WTC11 (cell line): ENCODE measurements at regions not wholly inside any gene's neighbourhood (a gene's known extent, or its start where the extent isn't known, plus 50 kb on each side); places are given as distances from the start of the nearest gene placed in this dataset.

Experiments used
- ATAC-seq: fragments of 200-7000 bp; cut with Tn5 transposase; 2 replicates; pipeline ENCODE4 v1.10.0; 2021; ENCODE audit warnings: mild to moderate bottlenecking, moderate library complexity
- CTCF ChIA-PET: fragments of 300-600 bp; sonication (Branson Sonifier 250); formaldehyde crosslinking; loops from one replicate; lab custom pipeline; 2021; ENCODE audit warnings: antibody characterized with exemption; lab: Charles Lee
- POLR2A ChIA-PET: fragments of 350-600 bp; sonication (Branson Sonifier 250); formaldehyde crosslinking; loops from one replicate; lab custom pipeline; 2021; ENCODE audit warnings: antibody characterized with exemption; lab: Charles Lee
- DNase-seq: peaks from one replicate; pipeline ENCODE4 v3.0.0; 2021; ENCODE audit warnings: low spot score
- H3K27ac Mint-ChIP-seq: 2 replicates; pipeline ENCODE4 v1.8.0; 2021; ENCODE audit warnings: mixed read lengths
- H3K27me3 Mint-ChIP-seq: 2 replicates; pipeline ENCODE4 v1.8.0; 2021; ENCODE audit warnings: low read depth, mild to moderate bottlenecking, moderate library complexity, mixed read lengths
- H3K36me3 Mint-ChIP-seq: 2 replicates; pipeline ENCODE4 v1.8.0; 2021; ENCODE audit warnings: mixed read lengths
- H3K4me1 Mint-ChIP-seq: 2 replicates; pipeline ENCODE4 v1.8.0; 2022; ENCODE audit warnings: mixed read lengths
- H3K4me3 Mint-ChIP-seq: 2 replicates; pipeline ENCODE4 v1.8.0; 2021; ENCODE audit warnings: mild to moderate bottlenecking, moderate library complexity, mixed read lengths
- H3K9me3 Mint-ChIP-seq: 2 replicates; pipeline ENCODE4 v1.8.0; 2021; ENCODE audit warnings: mixed read lengths
- ESRRA ChIP-seq: sonication (generic); formaldehyde crosslinking; IDR thresholded peaks from 2 replicates; pipeline ENCODE4 v1.8.1; 2022; ENCODE audit warnings: mild to moderate bottlenecking, missing genetic modification reagents, borderline replicate concordance
- FOXJ3 ChIP-seq: sonication (generic); formaldehyde crosslinking; IDR thresholded peaks from 2 replicates; pipeline ENCODE4 v1.9.0; 2021; ENCODE audit warnings: missing genetic modification reagents, mild to moderate bottlenecking, borderline replicate concordance
- FOXK1 ChIP-seq: sonication (generic); formaldehyde crosslinking; IDR thresholded peaks from 2 replicates; pipeline ENCODE4 v1.8.0; 2022; ENCODE audit warnings: mild to moderate bottlenecking, moderate library complexity, missing genetic modification reagents
- GABPB1 ChIP-seq: sonication (generic); formaldehyde crosslinking; IDR thresholded peaks from 2 replicates; pipeline ENCODE4 v1.8.1; 2023; ENCODE audit warnings: mild to moderate bottlenecking, missing genetic modification reagents
- GRHL2 ChIP-seq: fragments of 250-450 bp; sonication (Bioruptor Pico); IDR thresholded peaks from 2 replicates; pipeline ENCODE4 v1.8.0; 2022; ENCODE audit warnings: mild to moderate bottlenecking, moderate library complexity; ENCODE audit not compliant: insufficient replicate concordance, severe bottlenecking
- MXD4 ChIP-seq: fragments of 250-450 bp; sonication (Bioruptor Pico); IDR thresholded peaks from 2 replicates; pipeline ENCODE4 v1.8.0; 2021; ENCODE audit warnings: mild to moderate bottlenecking, moderate library complexity, borderline replicate concordance
- NFE2L1 ChIP-seq: sonication (generic); formaldehyde crosslinking; IDR thresholded peaks from 2 replicates; pipeline ENCODE4 v1.8.1; 2023; ENCODE audit warnings: missing genetic modification reagents
- RORB ChIP-seq: fragments of 250-450 bp; sonication (Bioruptor Pico); IDR thresholded peaks from 2 replicates; pipeline ENCODE4 v1.9.0; 2021; ENCODE audit warnings: mild to moderate bottlenecking
- TCF7 ChIP-seq: sonication (generic); formaldehyde crosslinking; IDR thresholded peaks from 2 replicates; pipeline ENCODE4 v1.8.0; 2022; ENCODE audit warnings: mild to moderate bottlenecking, low read depth, missing genetic modification reagents, moderate library complexity
- ZNF138 ChIP-seq: sonication (generic); formaldehyde crosslinking; conservative IDR thresholded peaks from 2 replicates; pipeline ENCODE4 v1.8.1; 2022; ENCODE audit warnings: mild to moderate bottlenecking, moderate library complexity, missing genetic modification reagents
- ZNF263 ChIP-seq: sonication (generic); formaldehyde crosslinking; IDR thresholded peaks from 2 replicates; pipeline ENCODE4 v1.8.1; 2022; ENCODE audit warnings: low read depth, mild to moderate bottlenecking, moderate library complexity, missing genetic modification reagents
- ZNF671 ChIP-seq: fragments of 250-450 bp; sonication (Bioruptor Pico); IDR thresholded peaks from 2 replicates; pipeline ENCODE4 v1.8.0; 2021; ENCODE audit warnings: mild to moderate bottlenecking
- TF ChIP-seq, protein P1 (sequence below): fragments of 250-450 bp; sonication (Bioruptor Pico); conservative IDR thresholded peaks from 2 replicates; pipeline ENCODE4 v1.9.0; 2021; ENCODE audit warnings: mild to moderate bottlenecking
- TF ChIP-seq, protein P2 (sequence below): sonication (generic); formaldehyde crosslinking; IDR thresholded peaks from 2 replicates; pipeline ENCODE4 v1.8.0; 2023; ENCODE audit warnings: mild to moderate bottlenecking, missing genetic modification reagents
- TF ChIP-seq, protein P3 (sequence below): sonication (generic); formaldehyde crosslinking; IDR thresholded peaks from 2 replicates; pipeline ENCODE4 v1.8.1; 2023; ENCODE audit warnings: mild to moderate bottlenecking, missing genetic modification reagents, moderate library complexity
- TF ChIP-seq, protein P4 (sequence below): sonication (generic); formaldehyde crosslinking; conservative IDR thresholded peaks from 2 replicates; pipeline ENCODE4 v1.8.1; 2023; ENCODE audit warnings: mild to moderate bottlenecking, low read depth, missing genetic modification reagents, moderate library complexity
- TF ChIP-seq, protein P5 (sequence below): fragments of 250-450 bp; sonication (Bioruptor Pico); IDR thresholded peaks from 2 replicates; pipeline ENCODE4 v1.9.0; 2021; ENCODE audit warnings: mild to moderate bottlenecking
- TF ChIP-seq, protein P6 (sequence below): sonication (generic); formaldehyde crosslinking; IDR thresholded peaks from 2 replicates; pipeline ENCODE4 v1.8.0; 2022; ENCODE audit warnings: mild to moderate bottlenecking, missing genetic modification reagents
- TF ChIP-seq, protein P7 (sequence below): fragments of 250-450 bp; sonication (Bioruptor Pico); IDR thresholded peaks from 2 replicates; pipeline ENCODE4 v1.9.0; 2021; ENCODE audit warnings: mild to moderate bottlenecking, borderline replicate concordance

DNA sequence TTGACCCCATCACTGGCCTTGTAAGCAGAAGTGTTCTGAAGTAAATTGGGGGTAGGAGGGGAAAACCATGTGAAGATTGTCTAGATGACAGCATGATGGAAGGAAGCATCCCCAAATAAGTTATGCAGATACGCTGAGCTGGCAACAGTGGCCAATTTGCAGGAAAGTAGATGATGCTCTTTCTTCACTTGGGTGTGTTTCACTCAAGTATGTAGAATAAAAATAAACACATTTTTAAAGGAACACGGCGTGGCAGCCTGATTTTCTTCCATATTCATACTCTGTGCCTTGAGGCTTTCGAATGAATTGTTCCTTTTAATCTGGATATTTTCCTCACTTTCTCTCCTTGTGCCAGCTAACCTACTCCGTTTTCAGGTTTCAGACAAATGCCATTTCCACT lies 295.5 kb upstream of the DPYD start (continued):
- TF ChIP-seq, protein P1, sequence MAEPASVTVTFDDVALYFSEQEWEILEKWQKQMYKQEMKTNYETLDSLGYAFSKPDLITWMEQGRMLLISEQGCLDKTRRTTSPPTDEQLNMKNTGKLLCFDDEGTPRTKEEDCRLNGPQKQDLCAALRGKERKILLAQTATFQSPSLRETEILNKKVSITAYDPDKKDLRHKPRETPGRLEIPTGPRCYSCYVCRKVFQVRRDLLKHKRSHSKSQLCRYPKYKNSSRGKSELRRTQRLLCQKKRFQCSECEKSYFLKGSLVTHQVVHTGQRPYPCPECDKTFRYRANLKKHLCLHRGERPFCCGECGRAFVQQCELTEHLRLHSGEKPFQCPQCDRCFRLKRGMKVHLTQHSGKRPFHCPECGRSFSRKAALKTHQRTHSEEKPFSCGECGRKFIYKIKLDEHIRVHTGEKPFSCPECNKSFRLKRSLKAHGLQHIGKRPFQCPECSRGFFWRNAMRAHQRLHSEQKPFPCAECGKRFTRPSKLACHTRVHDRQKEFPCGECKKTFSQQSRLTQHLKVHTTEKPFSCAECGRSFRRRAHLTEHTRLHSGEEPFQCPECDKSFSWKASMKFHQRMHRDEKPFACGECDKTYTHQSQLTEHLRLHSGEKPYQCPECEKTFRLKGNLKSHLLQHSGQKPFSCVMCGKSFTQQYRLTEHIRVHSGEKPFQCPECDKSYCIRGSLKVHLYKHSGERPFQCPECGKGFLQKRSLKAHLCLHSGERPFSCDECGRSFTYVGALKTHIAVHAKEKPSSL (CRISPR knock-in tag): no peak

DNA sequence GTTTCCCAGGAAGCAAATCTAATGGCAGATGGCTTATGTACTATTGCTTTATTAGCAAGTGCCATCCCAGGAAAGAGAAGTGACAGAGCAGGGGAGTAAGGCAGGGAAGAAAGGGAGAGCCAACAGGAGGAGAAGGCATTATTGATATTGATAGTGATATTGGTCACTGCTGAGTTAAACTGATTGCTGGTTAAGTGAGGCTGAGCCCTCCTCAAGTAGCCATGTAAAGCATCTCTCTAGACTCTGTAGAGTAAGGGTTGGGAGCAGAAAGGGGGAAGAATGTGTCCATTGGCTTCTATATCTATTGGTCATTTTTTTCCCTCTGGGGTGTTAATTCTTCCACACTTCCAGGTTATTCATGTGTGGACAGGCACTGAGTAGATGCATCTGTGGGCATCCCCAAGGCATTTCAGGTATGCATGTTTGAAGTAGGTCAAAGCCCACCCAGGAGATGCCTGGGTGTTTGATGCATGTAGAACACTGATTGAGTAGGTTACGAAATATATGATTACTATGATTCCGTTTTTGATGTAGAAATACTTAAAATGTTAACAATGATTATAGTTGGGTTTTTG lies 290.5 kb upstream of the DPYD start:
- peaks cover 49% of the 10 kb centered on the region for H3K27me3 Mint-ChIP-seq
- no peak overlapping the region for H3K4me3 Mint-ChIP-seq
- ATAC-seq (no peak), DNase-seq (no peak)
- no peaks in the 10 kb centered on the region for H3K9me3 Mint-ChIP-seq
- ChIA-PET POLR2A (no interaction called here), CTCF (no interaction called here)
- H3K36me3 Mint-ChIP-seq: no peaks in the 10 kb centered on the region
- H3K27ac Mint-ChIP-seq: no peak overlapping the region
- TF ChIP-seq, protein P2, sequence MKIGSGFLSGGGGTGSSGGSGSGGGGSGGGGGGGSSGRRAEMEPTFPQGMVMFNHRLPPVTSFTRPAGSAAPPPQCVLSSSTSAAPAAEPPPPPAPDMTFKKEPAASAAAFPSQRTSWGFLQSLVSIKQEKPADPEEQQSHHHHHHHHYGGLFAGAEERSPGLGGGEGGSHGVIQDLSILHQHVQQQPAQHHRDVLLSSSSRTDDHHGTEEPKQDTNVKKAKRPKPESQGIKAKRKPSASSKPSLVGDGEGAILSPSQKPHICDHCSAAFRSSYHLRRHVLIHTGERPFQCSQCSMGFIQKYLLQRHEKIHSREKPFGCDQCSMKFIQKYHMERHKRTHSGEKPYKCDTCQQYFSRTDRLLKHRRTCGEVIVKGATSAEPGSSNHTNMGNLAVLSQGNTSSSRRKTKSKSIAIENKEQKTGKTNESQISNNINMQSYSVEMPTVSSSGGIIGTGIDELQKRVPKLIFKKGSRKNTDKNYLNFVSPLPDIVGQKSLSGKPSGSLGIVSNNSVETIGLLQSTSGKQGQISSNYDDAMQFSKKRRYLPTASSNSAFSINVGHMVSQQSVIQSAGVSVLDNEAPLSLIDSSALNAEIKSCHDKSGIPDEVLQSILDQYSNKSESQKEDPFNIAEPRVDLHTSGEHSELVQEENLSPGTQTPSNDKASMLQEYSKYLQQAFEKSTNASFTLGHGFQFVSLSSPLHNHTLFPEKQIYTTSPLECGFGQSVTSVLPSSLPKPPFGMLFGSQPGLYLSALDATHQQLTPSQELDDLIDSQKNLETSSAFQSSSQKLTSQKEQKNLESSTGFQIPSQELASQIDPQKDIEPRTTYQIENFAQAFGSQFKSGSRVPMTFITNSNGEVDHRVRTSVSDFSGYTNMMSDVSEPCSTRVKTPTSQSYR: no peak
- TF ChIP-seq ZNF263: no peak
- no peak for TF ChIP-seq FOXK1
- no peak for TF ChIP-seq FOXJ3 (CRISPR knock-in tag)
- TF ChIP-seq, protein P3, sequence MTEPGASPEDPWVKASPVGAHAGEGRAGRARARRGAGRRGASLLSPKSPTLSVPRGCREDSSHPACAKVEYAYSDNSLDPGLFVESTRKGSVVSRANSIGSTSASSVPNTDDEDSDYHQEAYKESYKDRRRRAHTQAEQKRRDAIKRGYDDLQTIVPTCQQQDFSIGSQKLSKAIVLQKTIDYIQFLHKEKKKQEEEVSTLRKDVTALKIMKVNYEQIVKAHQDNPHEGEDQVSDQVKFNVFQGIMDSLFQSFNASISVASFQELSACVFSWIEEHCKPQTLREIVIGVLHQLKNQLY: no peak
- TF ChIP-seq GABPB1 (CRISPR knock-in tag): no peak
- TF ChIP-seq ZNF671: no peak
- TF ChIP-seq, all 79 proteins: peak for 0
- H3K4me1 Mint-ChIP-seq: peaks cover 27% of the 10 kb centered on the region

DNA sequence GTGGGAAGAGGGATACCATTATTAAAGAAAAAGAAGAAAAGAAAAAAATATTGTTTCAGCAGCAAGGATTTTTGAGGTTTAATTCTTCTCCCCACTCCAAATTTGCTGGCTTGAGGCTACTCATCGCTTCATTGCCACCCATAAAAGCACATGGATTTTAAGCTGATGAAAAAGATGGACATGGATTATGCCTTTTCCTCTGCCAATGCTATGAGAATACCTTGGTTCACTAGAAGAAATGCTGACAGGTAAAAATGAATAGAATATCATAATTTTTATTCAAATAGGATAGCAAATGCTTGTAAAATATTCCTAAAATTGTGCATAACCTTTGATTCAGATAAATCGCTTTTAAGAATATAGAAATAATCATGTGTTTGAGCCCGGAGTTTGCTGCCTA lies 289.7 kb upstream of the DPYD start:
- H3K27me3 Mint-ChIP-seq: peaks cover 57% of the 10 kb centered on the region
- peak overlapping the region; percentile 24; the same call in 1 of the 2 replicates for H3K27ac Mint-ChIP-seq
- H3K36me3 Mint-ChIP-seq: no peaks in the 10 kb centered on the region
- ATAC-seq (no peak), DNase-seq (no peak)
- no peak overlapping the region for H3K4me3 Mint-ChIP-seq
- ChIA-PET POLR2A (no interaction called here), CTCF (no interaction called here)
- no peaks in the 10 kb centered on the region for H3K9me3 Mint-ChIP-seq
- peaks cover 35% of the 10 kb centered on the region for H3K4me1 Mint-ChIP-seq
- TF ChIP-seq RORB (CRISPR knock-in tag) (no peak), ESRRA (CRISPR knock-in tag) (no peak), FOXK1 (no peak), GRHL2 (CRISPR knock-in tag) (no peak), FOXJ3 (CRISPR knock-in tag) (no peak), TCF7 (CRISPR knock-in tag) (no peak), ZNF138 (CRISPR knock-in tag) (no peak), MXD4 (no peak), NFE2L1 (CRISPR knock-in tag) (no peak)
- TF ChIP-seq, protein P4, sequence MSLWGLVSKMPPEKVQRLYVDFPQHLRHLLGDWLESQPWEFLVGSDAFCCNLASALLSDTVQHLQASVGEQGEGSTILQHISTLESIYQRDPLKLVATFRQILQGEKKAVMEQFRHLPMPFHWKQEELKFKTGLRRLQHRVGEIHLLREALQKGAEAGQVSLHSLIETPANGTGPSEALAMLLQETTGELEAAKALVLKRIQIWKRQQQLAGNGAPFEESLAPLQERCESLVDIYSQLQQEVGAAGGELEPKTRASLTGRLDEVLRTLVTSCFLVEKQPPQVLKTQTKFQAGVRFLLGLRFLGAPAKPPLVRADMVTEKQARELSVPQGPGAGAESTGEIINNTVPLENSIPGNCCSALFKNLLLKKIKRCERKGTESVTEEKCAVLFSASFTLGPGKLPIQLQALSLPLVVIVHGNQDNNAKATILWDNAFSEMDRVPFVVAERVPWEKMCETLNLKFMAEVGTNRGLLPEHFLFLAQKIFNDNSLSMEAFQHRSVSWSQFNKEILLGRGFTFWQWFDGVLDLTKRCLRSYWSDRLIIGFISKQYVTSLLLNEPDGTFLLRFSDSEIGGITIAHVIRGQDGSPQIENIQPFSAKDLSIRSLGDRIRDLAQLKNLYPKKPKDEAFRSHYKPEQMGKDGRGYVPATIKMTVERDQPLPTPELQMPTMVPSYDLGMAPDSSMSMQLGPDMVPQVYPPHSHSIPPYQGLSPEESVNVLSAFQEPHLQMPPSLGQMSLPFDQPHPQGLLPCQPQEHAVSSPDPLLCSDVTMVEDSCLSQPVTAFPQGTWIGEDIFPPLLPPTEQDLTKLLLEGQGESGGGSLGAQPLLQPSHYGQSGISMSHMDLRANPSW (CRISPR knock-in tag): no peak
- TF ChIP-seq, protein P5, sequence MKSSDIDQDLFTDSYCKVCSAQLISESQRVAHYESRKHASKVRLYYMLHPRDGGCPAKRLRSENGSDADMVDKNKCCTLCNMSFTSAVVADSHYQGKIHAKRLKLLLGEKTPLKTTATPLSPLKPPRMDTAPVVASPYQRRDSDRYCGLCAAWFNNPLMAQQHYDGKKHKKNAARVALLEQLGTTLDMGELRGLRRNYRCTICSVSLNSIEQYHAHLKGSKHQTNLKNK (CRISPR knock-in tag): no peak
- TF ChIP-seq, protein P6, sequence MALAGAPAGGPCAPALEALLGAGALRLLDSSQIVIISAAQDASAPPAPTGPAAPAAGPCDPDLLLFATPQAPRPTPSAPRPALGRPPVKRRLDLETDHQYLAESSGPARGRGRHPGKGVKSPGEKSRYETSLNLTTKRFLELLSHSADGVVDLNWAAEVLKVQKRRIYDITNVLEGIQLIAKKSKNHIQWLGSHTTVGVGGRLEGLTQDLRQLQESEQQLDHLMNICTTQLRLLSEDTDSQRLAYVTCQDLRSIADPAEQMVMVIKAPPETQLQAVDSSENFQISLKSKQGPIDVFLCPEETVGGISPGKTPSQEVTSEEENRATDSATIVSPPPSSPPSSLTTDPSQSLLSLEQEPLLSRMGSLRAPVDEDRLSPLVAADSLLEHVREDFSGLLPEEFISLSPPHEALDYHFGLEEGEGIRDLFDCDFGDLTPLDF: no peak
- TF ChIP-seq, protein P7, sequence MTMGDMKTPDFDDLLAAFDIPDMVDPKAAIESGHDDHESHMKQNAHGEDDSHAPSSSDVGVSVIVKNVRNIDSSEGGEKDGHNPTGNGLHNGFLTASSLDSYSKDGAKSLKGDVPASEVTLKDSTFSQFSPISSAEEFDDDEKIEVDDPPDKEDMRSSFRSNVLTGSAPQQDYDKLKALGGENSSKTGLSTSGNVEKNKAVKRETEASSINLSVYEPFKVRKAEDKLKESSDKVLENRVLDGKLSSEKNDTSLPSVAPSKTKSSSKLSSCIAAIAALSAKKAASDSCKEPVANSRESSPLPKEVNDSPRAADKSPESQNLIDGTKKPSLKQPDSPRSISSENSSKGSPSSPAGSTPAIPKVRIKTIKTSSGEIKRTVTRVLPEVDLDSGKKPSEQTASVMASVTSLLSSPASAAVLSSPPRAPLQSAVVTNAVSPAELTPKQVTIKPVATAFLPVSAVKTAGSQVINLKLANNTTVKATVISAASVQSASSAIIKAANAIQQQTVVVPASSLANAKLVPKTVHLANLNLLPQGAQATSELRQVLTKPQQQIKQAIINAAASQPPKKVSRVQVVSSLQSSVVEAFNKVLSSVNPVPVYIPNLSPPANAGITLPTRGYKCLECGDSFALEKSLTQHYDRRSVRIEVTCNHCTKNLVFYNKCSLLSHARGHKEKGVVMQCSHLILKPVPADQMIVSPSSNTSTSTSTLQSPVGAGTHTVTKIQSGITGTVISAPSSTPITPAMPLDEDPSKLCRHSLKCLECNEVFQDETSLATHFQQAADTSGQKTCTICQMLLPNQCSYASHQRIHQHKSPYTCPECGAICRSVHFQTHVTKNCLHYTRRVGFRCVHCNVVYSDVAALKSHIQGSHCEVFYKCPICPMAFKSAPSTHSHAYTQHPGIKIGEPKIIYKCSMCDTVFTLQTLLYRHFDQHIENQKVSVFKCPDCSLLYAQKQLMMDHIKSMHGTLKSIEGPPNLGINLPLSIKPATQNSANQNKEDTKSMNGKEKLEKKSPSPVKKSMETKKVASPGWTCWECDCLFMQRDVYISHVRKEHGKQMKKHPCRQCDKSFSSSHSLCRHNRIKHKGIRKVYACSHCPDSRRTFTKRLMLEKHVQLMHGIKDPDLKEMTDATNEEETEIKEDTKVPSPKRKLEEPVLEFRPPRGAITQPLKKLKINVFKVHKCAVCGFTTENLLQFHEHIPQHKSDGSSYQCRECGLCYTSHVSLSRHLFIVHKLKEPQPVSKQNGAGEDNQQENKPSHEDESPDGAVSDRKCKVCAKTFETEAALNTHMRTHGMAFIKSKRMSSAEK (CRISPR knock-in tag): no peak
